ENCODE measurements at regions not wholly inside any gene's neighbourhood (a gene's known extent, or its start where the extent isn't known, plus 50 kb on each side); places are given as distances from the start of the nearest gene placed in this dataset.
"Not testable (repeated sequence)": the region's sequence is repeated elsewhere in the genome, so short reads cannot be mapped to it uniquely, and the experiment has no call there.

- no peak for DNase-seq (ENCODE audit: low read depth)
These were observed 123.8 kb upstream of the JARID2 start for GRCh38 chr6:15121977-15122550.

- DNase-seq (ENCODE audit: low read depth) = no peak
These were observed 116.0 kb upstream of the JARID2 start for GRCh38 chr6:15129887-15130286.

GRCh38 chr6:15131234-15131633, 114.6 kb upstream of the JARID2 start:
- no peak for DNase-seq (ENCODE audit: low read depth)

GRCh38 chr6:15131651-15132061, 114.2 kb upstream of the JARID2 start:
- no peak for DNase-seq (ENCODE audit: low read depth)

DNA sequence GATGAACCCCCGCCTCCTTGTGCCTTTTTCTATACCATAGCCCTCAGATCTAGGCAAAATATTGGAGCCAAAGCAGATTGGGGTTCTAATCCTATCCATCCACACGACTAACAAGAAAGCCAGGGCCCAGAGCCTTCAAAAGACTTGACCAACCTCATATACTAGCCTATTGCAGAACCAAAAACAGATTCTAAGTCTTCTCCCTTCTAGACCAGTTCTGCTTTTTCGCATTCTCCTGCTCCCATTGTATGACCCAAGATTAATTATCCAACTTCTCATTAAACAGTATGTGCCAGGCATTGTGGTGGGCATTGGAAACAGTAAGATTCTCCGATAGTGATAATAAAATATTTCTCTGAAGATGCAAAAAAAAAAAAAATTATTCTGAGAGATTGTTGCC, 113.7 kb upstream of the JARID2 start:
- DNase-seq (ENCODE audit: low read depth) = no peak

GRCh38 chr6:15132854-15133670, 112.8 kb upstream of the JARID2 start:
- no peak for DNase-seq (ENCODE audit: low read depth)

- DNase-seq (ENCODE audit: low read depth) = no peak
These were observed 108.8 kb upstream of the JARID2 start for GRCh38 chr6:15137086-15137485.

GRCh38 chr6:15143086-15143485, 102.8 kb upstream of the JARID2 start:
- no peak for DNase-seq (ENCODE audit: low read depth)

GRCh38 chr6:15143540-15143939, 102.3 kb upstream of the JARID2 start:
- DNase-seq (ENCODE audit: low read depth) = no peak

DNA sequence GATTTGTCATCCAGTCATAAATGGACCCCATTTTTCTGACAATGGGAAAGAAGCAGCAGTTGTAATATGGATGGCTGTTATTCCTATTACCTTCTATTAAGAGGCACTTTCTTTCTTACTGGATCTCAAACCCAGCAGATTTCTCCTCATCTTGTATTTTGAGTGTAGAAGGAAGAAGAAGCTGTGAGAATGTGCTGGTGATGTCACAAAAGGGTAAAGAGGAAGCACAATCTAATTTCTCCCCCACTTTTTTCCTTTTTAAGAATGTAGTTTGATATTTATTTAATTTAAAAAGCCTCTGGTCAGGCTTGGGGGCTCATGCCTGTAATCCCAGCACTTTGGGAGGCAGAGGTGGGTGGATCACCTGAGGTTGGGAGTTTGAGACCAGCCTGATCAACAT, 100.0 kb upstream of the JARID2 start:
- no peak for DNase-seq (ENCODE audit: low read depth)

- DNase-seq (ENCODE audit: low read depth) = no peak
These were observed 98.0 kb upstream of the JARID2 start for GRCh38 chr6:15147827-15148226.

DNA sequence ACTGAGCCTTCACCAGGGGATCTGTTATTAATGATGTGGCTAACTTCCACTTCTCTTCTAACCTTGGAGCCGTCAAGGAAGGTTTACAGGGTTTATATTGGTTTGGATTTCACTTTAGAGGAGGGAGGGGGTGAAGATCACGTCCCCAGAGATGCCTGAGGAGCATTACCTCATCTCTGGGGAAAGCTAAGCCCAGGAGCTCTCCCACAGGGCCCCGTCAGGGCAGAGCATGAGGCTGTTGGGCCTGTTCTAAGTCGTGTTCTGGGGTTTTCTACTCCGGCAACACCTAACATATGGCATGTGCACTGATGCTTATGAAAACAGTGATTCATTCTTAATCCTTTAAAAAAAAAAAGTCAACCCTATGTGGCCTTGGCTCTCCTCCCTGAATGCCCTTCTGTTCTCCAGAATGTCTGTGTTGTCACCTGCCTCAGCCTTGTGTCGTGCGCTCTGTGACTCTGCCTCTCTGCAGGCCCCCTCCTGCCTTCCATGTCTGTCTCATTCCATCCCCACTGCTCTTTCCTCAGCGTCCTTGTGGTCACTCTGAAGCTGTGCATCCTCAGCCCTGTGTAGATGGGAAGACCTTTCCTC, 97.4 kb upstream of the JARID2 start:
- no peak for DNase-seq (ENCODE audit: low read depth)

- DNase-seq (ENCODE audit: low read depth) = no peak
These were observed 95.7 kb upstream of the JARID2 start for GRCh38 chr6:15150207-15150606.

GRCh38 chr6:15152700-15153099, 93.2 kb upstream of the JARID2 start:
- peak; percentile 12 for DNase-seq (ENCODE audit: low read depth)

- no peak for DNase-seq (ENCODE audit: low read depth)
These were observed 92.7 kb upstream of the JARID2 start for GRCh38 chr6:15153191-15153590.

DNA sequence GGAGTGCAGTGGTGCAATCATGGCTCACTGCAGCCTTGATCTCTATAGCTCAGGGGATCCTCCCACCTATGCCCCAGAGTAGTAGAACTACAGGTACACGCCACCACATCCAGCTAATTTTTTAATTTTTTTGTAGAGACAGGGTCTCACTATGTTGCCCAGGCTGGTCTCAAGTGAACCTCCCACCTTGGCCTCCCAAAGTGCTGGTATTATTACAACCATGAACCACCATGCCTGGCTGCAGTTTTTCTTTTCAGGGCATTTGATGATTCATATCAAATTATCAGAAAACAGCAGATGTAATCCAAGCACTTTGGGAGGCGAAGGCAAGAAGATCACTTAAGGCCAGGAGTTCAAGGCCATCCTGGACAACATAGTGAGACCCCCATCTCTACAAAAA, 88.4 kb upstream of the JARID2 start:
- DNase-seq (ENCODE audit: low read depth) = no peak

GRCh38 chr6:15158821-15159619, 86.8 kb upstream of the JARID2 start:
- no peak for DNase-seq (ENCODE audit: low read depth)

DNA sequence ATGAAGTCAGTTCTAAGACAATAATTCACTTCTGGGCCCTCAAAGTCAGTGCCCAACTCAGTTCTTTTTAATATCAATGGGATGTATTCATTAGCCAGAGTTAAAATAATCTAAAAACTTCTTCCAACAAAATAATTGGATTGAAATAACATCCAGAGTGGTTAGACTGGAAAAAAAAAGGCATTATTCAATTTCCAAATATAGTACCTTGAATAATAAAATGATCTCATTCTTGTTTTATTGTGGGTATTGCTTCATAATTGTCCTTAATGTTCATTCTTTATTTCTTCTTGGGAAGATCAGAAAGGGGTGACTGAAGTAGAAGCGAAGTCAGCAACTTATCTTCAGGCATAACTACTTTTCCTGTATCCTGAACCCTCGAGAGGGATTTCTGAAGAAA, 85.1 kb upstream of the JARID2 start:
- no peak for DNase-seq (ENCODE audit: low read depth)

DNA sequence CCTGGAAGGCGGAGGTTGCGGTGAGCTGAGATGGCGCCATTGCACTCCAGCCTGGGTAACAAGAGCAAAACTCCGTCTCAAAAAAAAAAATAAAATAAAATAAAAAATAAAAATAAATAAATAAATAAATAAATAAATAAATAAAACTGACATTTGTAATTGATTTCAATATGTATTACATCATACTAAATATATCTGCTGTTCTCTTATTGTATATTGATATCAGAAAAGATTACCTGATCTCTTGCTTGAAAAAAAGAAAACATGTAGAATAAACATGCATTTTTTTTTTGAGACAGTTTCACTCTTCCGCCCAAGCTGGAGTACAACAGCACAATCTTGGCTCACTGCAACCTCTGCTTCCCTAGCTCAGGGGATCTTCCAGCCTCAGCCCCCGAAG, 81.0 kb upstream of the JARID2 start:
- DNase-seq (ENCODE audit: low read depth) = not testable (repeated sequence)

DNA sequence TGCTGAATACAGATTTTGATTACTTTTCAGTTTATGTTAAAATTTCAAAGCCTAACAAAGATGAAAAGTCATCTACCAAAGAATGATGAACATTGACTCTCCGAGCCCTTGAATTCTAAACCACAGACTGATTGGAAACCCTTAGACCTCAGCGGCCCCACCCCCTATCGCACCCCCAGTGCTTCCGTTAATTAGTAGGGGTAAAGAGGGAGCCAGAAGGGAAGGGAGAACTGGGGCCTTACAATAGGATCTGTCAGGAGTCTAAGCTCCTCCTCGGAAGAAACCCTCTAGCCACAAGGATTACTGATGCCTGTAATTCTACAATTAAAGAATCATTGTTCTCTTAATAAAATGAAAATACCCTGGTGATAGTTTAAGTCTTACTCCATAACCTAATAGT, 79.7 kb upstream of the JARID2 start:
- DNase-seq (ENCODE audit: low read depth) = no peak

DNA sequence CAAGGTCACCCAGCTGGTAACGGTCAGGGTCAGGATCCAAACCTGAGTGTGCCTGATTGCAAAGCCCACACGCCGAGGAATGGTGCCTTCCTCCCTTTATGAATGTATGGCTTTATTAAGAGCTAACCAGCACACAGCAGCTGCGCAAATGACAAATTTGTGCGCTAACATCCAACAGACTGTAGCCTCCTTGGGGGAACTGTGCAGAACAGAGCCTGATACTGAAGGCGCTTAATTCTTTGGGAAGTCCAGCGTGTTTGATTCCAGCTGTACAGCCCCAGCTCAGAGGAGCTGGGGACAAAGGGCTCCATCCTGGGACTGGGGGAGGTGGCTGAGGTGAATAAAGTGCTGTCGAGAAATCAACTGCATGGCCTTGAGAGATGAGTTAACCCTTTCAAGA, 75.7 kb upstream of the JARID2 start:
- no peak for DNase-seq (ENCODE audit: low read depth)

DNA sequence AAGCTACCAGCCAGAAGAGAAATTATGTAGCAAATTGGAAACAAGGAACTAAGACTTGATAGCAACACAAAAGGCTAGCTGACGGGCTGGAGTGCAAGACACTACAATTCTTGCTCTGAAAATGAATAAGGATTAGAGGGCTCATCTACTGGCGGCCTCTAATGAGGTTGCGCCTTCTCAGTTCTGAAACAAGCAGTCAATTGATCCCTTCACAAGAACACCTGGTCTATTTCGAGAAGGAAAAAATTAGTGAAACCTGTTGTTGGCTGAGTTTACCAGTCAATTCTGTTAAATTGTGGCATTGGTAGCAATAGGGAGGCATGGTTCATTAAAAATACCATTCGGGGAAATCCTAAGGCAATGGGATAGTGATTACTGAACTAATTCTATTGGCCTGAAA, 74.8 kb upstream of the JARID2 start:
- no peak for DNase-seq (ENCODE audit: low read depth)
